GM12865 (cell line): ENCODE measurements at regions not wholly inside any gene's neighbourhood (a gene's known extent, or its start where the extent isn't known, plus 50 kb on each side); places are given as distances from the start of the nearest gene placed in this dataset.

Experiments used
- DNase-seq: peaks from one replicate; pipeline ENCODE4 v3.0.0; 2010; ENCODE audit warnings: low read depth
- H3K4me3 ChIP-seq: 2 replicates; pipeline ENCODE4 v1.5.1; 2011; ENCODE audit warnings: mild to moderate bottlenecking, low read depth, low read length, control low read depth
- TF ChIP-seq, protein P1 (sequence below): IDR thresholded peaks from 2 replicates; pipeline ENCODE4 v1.5.1; 2011; ENCODE audit warnings: low read length, control low read depth, low read depth, inconsistent platforms; ENCODE audit not compliant: insufficient read depth; ENCODE audit errors: missing control alignments

- TF ChIP-seq, protein P1, sequence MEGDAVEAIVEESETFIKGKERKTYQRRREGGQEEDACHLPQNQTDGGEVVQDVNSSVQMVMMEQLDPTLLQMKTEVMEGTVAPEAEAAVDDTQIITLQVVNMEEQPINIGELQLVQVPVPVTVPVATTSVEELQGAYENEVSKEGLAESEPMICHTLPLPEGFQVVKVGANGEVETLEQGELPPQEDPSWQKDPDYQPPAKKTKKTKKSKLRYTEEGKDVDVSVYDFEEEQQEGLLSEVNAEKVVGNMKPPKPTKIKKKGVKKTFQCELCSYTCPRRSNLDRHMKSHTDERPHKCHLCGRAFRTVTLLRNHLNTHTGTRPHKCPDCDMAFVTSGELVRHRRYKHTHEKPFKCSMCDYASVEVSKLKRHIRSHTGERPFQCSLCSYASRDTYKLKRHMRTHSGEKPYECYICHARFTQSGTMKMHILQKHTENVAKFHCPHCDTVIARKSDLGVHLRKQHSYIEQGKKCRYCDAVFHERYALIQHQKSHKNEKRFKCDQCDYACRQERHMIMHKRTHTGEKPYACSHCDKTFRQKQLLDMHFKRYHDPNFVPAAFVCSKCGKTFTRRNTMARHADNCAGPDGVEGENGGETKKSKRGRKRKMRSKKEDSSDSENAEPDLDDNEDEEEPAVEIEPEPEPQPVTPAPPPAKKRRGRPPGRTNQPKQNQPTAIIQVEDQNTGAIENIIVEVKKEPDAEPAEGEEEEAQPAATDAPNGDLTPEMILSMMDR = no peak
- H3K4me3 ChIP-seq = no peak overlapping the region
- no peak for DNase-seq
These were observed 148.4 kb upstream of the SPRY1 start for GRCh38 chr4:123248085-123248659.

DNA sequence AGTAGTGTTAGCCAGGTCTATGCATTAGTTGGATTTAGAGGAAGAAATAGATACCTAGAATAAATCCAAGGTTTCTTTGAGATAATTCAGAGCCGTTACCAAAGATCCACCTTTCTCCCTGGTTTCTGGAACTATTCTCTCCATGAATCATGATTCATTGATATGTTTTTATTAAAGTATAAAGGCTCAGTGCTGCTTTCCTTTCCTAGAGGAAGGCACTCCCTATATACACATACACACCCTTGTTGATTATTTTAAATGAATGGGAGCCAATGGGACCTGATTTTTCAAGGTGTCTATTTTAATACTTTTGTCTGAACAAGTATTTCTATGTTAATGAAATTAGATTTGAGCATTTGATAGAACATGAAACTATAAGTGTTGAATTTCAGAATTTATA, 146.8 kb upstream of the SPRY1 start:
- TF ChIP-seq, protein P1 = no peak
- no peak for DNase-seq
- H3K4me3 ChIP-seq = no peak overlapping the region

DNA sequence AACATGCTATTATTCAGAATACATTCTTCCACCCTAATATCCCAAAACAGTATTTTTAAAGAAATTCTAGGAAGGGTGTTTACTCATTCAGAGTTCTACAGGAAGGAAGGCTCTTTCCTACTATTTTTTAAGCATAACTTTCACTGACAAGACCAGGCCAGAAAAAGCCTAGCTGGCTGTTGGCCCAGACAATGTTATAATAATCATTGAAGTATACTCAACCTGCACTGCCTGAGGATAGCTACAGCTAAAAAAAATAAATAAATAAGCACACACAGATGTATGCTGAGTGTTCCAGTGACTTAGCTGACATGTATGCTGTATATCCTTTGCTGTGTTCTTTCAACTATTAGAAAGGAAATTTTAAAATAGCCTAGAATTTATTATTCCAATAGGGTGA, 145.8 kb upstream of the SPRY1 start:
- DNase-seq = no peak
- no peak overlapping the region for H3K4me3 ChIP-seq
- TF ChIP-seq, protein P1 = no peak

DNA sequence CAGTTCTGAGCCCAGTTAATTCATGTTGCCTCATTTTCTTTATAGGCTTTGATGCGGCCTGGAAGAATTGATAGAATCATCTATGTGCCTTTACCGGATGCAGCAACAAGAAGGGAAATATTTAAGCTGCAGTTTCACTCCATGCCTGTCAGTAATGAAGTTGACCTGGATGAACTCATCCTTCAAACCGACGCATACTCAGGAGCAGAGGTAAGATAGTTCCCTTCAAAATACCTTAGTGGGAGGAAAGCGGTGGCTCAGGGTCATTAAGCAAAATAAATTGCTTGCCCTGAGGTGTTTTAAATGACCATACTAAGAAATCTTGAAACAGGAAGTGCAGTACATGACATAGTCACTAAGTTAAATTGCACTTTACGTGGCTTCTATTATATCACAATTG, 140.6 kb upstream of the SPRY1 start:
- no peak for DNase-seq
- H3K4me3 ChIP-seq = no peak overlapping the region
- TF ChIP-seq, protein P1 = no peak

DNA sequence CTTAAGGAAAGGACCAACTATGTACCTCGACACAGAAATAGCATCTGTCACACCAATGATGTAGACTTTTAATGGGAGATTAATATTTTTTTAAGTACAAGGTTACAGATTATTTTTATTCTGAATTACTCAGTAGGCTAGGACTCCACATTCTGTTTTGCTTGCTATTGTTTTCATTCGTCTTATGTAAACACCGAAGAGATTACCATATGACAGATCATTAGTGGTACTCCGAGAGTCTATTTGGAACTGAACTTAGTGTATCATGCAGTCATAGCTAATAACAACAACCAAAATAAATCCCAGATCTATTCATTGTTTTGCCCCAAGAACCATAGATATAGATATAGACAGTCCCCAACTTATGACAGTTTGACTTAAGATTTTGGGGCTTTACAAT, 139.7 kb upstream of the SPRY1 start:
- TF ChIP-seq, protein P1 = no peak
- no peak for DNase-seq

GRCh38 chr4:123257591-123257990, 139.0 kb upstream of the SPRY1 start:
- DNase-seq = no peak
- TF ChIP-seq, protein P1 = no peak

More for the DNA sequence above, 139.7 kb upstream of the SPRY1 start:
- no peak overlapping the region for H3K4me3 ChIP-seq

GRCh38 chr4:123259676-123260646, 136.6 kb upstream of the SPRY1 start:
- no peak overlapping the region for H3K4me3 ChIP-seq

More at GRCh38 chr4:123257591-123257990, 139.0 kb upstream of the SPRY1 start:
- H3K4me3 ChIP-seq = no peak overlapping the region

More at GRCh38 chr4:123259676-123260646, 136.6 kb upstream of the SPRY1 start:
- DNase-seq = no peak
- TF ChIP-seq, protein P1 = no peak
